Activated CD4-positive, alpha-beta T cell treated with anti-CD3 and anti-CD28 coated beads for 48 hours (primary cell): ENCODE measurements at regions not wholly inside any gene's neighbourhood (a gene's known extent, or its start where the extent isn't known, plus 50 kb on each side); places are given as distances from the start of the nearest gene placed in this dataset.

ENCODE experiments used
- DNase-seq: peaks from one replicate; pipeline ENCODE4 v3.0.0-alpha.2; 2020

- no peak for DNase-seq
These were observed 82.4 kb upstream of the MBNL2 start for GRCh38 chr13:97139691-97140090.

GRCh38 chr13:97140131-97140530 lies 82.0 kb upstream of the MBNL2 start:
- no peak for DNase-seq

- DNase-seq: no peak
These were observed 81.5 kb upstream of the MBNL2 start for GRCh38 chr13:97140611-97141010.

GRCh38 chr13:97141097-97141496 lies 81.0 kb upstream of the MBNL2 start:
- DNase-seq: no peak

GRCh38 chr13:97141564-97142005 lies 80.5 kb upstream of the MBNL2 start:
- DNase-seq: peak; percentile 34

GRCh38 chr13:97142452-97142851 lies 79.7 kb upstream of the MBNL2 start:
- DNase-seq: no peak

- no peak for DNase-seq
These were observed 77.1 kb upstream of the MBNL2 start for GRCh38 chr13:97145057-97145456.

GRCh38 chr13:97148894-97149293 lies 73.2 kb upstream of the MBNL2 start:
- DNase-seq: no peak

GRCh38 chr13:97160421-97160820 lies 61.7 kb upstream of the MBNL2 start:
- DNase-seq: no peak

GRCh38 chr13:97161582-97162231 lies 60.4 kb upstream of the MBNL2 start:
- no peak for DNase-seq

GRCh38 chr13:97165502-97166425 lies 56.4 kb upstream of the MBNL2 start:
- no peak for DNase-seq

GRCh38 chr13:97171136-97171535 lies 51.0 kb upstream of the MBNL2 start:
- DNase-seq: no peak
